Lung (tissue), 11 donors: ENCODE measurements at regions not wholly inside any gene's neighbourhood (a gene's known extent, or its start where the extent isn't known, plus 50 kb on each side); places are given as distances from the start of the nearest gene placed in this dataset.

Experiments
- ATAC-seq: fragments of 200-7000 bp; cut with Tn5 transposase; one replicate; pipeline ENCODE4 v1.9.1; 2020; ENCODE audit warnings: moderate number of reproducible peaks; ENCODE audit not compliant: insufficient read depth, low FRiP score
- DNase-seq, 3 donors: peaks; one replicate each; pipeline ENCODE4 v3.0.0-alpha.2; 2013 to 2017
- H3K27ac ChIP-seq, 2 donors: one replicate each; pipeline ENCODE4 v1.5.1; 2013; ENCODE audit warnings: mild to moderate bottlenecking in 2 of 2, moderate library complexity in 2 of 2, control low read depth in 1 of 2, inconsistent platforms in 1 of 2, low read depth in 1 of 2, low read length in 1 of 2
- H3K27me3 ChIP-seq, 3 donors: one replicate each; pipeline ENCODE4 v1.5.1; 2013; ENCODE audit warnings: low read length in 2 of 3; ENCODE audit not compliant: control insufficient read depth in 3 of 3, insufficient read depth in 3 of 3
- H3K36me3 ChIP-seq, 4 donors: one replicate each; pipeline ENCODE4 v1.5.1; 2013; ENCODE audit warnings: low read length in 4 of 4, mild to moderate bottlenecking in 1 of 4, moderate library complexity in 1 of 4; ENCODE audit not compliant: control insufficient read depth in 4 of 4, insufficient read depth in 4 of 4
- H3K4me1 ChIP-seq, 5 donors: one replicate each; pipeline ENCODE4 v1.5.1; 2013; ENCODE audit warnings: low read length in 5 of 5, mild to moderate bottlenecking in 2 of 5, moderate library complexity in 1 of 5; ENCODE audit not compliant: control insufficient read depth in 5 of 5, insufficient read depth in 5 of 5
- H3K4me3 ChIP-seq: one replicate; pipeline ENCODE4 v1.5.1; 2013; ENCODE audit warnings: mild to moderate bottlenecking, control low read depth, moderate library complexity
- H3K9ac ChIP-seq, 2 donors: one replicate each; pipeline ENCODE4 v1.5.1; 2013; ENCODE audit warnings: low read length in 2 of 2, control low read depth in 1 of 2; ENCODE audit not compliant: insufficient read depth in 1 of 2
- H3K9me3 ChIP-seq, 4 donors: one replicate each; pipeline ENCODE4 v1.5.1; 2013; ENCODE audit warnings: low read length in 3 of 4, mild to moderate bottlenecking in 1 of 4, moderate library complexity in 1 of 4; ENCODE audit not compliant: control insufficient read depth in 4 of 4, insufficient read depth in 3 of 4
- WGBS, 2 donors: extraction: QIAGEN DNeasy Blood & Tissue Kit; methylation state at CpG; one replicate each; pipeline ENCODE4 v1.1.7; 2013; 5-methylcytosine and 5-hydroxymethylcytosine counted together
- TF ChIP-seq, protein P1 (sequence below): IDR thresholded peaks from 2 replicates; pipeline ENCODE4 v1.5.1; 2012; ENCODE audit warnings: mild to moderate bottlenecking; ENCODE audit errors: control extremely low read depth, extremely low read depth
- donor health status: control.
- donor health status: control.
- donor health status: Bipolar disorder and iron deficiency.
- donor health status: healthy.
- donor health status: DM: yes; HTN: yes; CAD: no.

DNA sequence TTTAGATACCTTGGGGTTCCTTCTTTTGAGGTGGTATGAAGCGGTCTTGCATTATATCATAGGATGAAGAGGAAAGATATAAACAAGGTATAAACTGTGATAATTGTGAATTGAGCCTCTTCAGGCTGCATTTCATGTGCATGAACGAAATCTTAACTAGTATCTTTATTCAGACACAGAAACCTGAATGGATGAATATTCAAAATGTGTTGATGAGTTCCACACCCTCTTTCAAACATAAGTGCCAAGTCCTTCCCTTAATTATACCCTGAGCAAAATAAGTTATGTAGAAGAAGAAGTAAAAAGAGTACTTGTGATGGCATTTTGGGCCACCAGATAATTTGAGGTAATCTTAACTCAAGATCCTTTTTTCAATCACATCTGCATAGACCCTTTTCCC, 103.1 kb upstream of the CFAP20DC start:
- DNase-seq (no peak), ATAC-seq (no peak)
- 78 to 86% methylated on average over 2 of the region's 2 CpGs for WGBS, 2 donors
- H3K27me3 ChIP-seq = no peaks in the 10 kb centered on the region
- no peak overlapping the region for H3K27ac ChIP-seq
- H3K4me3 ChIP-seq = no peak overlapping the region
- no peak overlapping the region for H3K9ac ChIP-seq
- no peaks in the 10 kb centered on the region for H3K36me3 ChIP-seq
- peaks cover 0 to 3% (median 0%) of the 10 kb centered on the region in 4 donors for H3K9me3 ChIP-seq
- no peaks in the 10 kb centered on the region for H3K4me1 ChIP-seq
- TF ChIP-seq, protein P1, sequence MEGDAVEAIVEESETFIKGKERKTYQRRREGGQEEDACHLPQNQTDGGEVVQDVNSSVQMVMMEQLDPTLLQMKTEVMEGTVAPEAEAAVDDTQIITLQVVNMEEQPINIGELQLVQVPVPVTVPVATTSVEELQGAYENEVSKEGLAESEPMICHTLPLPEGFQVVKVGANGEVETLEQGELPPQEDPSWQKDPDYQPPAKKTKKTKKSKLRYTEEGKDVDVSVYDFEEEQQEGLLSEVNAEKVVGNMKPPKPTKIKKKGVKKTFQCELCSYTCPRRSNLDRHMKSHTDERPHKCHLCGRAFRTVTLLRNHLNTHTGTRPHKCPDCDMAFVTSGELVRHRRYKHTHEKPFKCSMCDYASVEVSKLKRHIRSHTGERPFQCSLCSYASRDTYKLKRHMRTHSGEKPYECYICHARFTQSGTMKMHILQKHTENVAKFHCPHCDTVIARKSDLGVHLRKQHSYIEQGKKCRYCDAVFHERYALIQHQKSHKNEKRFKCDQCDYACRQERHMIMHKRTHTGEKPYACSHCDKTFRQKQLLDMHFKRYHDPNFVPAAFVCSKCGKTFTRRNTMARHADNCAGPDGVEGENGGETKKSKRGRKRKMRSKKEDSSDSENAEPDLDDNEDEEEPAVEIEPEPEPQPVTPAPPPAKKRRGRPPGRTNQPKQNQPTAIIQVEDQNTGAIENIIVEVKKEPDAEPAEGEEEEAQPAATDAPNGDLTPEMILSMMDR = no peak

- H3K9ac ChIP-seq = no peak overlapping the region
- H3K4me3 ChIP-seq = no peak overlapping the region
- DNase-seq (no peak), ATAC-seq (no peak)
- no peak overlapping the region for H3K27ac ChIP-seq
- TF ChIP-seq, protein P1 = no peak
- no peaks in the 10 kb centered on the region for H3K4me1 ChIP-seq
- no peaks in the 10 kb centered on the region for H3K27me3 ChIP-seq
- 70 to 76% methylated on average over 3 of the region's 3 CpGs for WGBS, 2 donors
- H3K36me3 ChIP-seq = no peaks in the 10 kb centered on the region
- peaks cover 0 to 3% (median 0%) of the 10 kb centered on the region in 4 donors for H3K9me3 ChIP-seq
Observed at GRCh38 chr3:59150039-59150438, 100.2 kb upstream of the CFAP20DC start.

DNA sequence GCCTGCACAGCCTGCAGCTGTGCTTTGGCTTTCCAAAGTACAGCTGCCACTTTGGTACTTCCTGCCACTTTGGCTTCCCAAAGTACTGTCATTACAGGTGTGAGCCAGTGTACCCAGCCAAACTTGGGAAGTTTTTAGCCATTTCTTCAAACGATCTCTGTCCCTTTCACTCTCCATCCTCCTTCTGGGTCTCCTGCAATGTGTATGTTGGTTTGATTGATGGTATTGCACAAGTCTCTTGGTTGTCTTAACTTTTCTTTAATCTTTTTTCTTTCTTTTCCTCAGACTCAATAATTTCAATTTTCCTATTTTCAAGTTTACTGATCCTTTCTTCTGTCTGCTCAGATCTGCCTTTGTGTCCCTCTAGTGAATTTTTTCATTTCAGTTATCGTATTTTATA, 99.3 kb upstream of the CFAP20DC start:
- TF ChIP-seq, protein P1 = no peak
- ATAC-seq = no peak
- no peak for DNase-seq
- no peak overlapping the region for H3K4me3 ChIP-seq
- no peaks in the 10 kb centered on the region for H3K36me3 ChIP-seq
- WGBS, 2 donors = 89 to 92% methylated on average over 2 of the region's 2 CpGs
- H3K27ac ChIP-seq = no peak overlapping the region
- peaks cover 0 to 3% (median 0%) of the 10 kb centered on the region in 4 donors for H3K9me3 ChIP-seq
- H3K9ac ChIP-seq = no peak overlapping the region
- no peaks in the 10 kb centered on the region for H3K27me3 ChIP-seq
- no peaks in the 10 kb centered on the region for H3K4me1 ChIP-seq

GRCh38 chr3:59143447-59143846, 93.6 kb upstream of the CFAP20DC start:
- Histone ChIP-seq H3K4me3 (no peak overlapping the region), H3K27me3 (no peaks in the 10 kb centered on the region), H3K27ac (no peak overlapping the region), H3K36me3 (no peaks in the 10 kb centered on the region), H3K4me1 (no peaks in the 10 kb centered on the region), H3K9me3 (no peaks in the 10 kb centered on the region), H3K9ac (no peak overlapping the region)
- TF ChIP-seq, protein P1 = no peak
- DNase-seq (no peak), ATAC-seq (no peak)
